KMS-11 (cell line): ENCODE measurements at regions not wholly inside any gene's neighbourhood (a gene's known extent, or its start where the extent isn't known, plus 50 kb on each side); places are given as distances from the start of the nearest gene placed in this dataset.

Experiments used
- H2AFZ ChIP-seq: fragments of 200-600 bp; sonication (generic); 2 replicates; pipeline ENCODE4 v1.6.1; 2016; ENCODE audit warnings: antibody characterized with exemption, mixed run types, low read depth
- H3K27ac ChIP-seq: fragments of 200-600 bp; sonication (generic); 2 replicates; pipeline ENCODE4 v1.6.1; 2016; ENCODE audit warnings: mild to moderate bottlenecking, mixed run types
- H3K27me3 ChIP-seq: fragments of 200-600 bp; sonication (generic); 2 replicates; pipeline ENCODE4 v1.6.1; 2017; ENCODE audit warnings: mild to moderate bottlenecking, low read depth, mixed run types, moderate library complexity; ENCODE audit not compliant: insufficient read depth
- H3K36me3 ChIP-seq: fragments of 200-600 bp; sonication (generic); 2 replicates; pipeline ENCODE4 v1.6.1; 2017; ENCODE audit warnings: mild to moderate bottlenecking, mixed run types; ENCODE audit not compliant: insufficient read depth
- H3K4me1 ChIP-seq: fragments of 200-600 bp; sonication (generic); 2 replicates; pipeline ENCODE4 v1.6.1; 2016; ENCODE audit warnings: mild to moderate bottlenecking, low read depth, mixed run types; ENCODE audit not compliant: poor library complexity, severe bottlenecking
- H3K4me2 ChIP-seq: fragments of 200-600 bp; sonication (generic); 2 replicates; pipeline ENCODE4 v1.7.0; 2016; ENCODE audit warnings: mild to moderate bottlenecking, mixed run types
- H3K4me3 ChIP-seq: fragments of 200-600 bp; sonication (generic); IDR thresholded peaks from 2 replicates; pipeline ENCODE4 v1.6.1; 2017; ENCODE audit warnings: low read depth, low read length, mixed read lengths; ENCODE audit not compliant: insufficient read depth
- H3K79me2 ChIP-seq: fragments of 200-600 bp; sonication (generic); 2 replicates; pipeline ENCODE4 v1.6.1; 2016; ENCODE audit warnings: low read depth, mixed run types; ENCODE audit not compliant: insufficient read depth
- H3K9ac ChIP-seq: fragments of 200-600 bp; sonication (generic); 2 replicates; pipeline ENCODE4 v1.6.1; 2016; ENCODE audit warnings: mild to moderate bottlenecking, mixed run types
- H4K20me1 ChIP-seq: fragments of 200-600 bp; sonication (generic); 2 replicates; pipeline ENCODE4 v1.6.1; 2016; ENCODE audit warnings: mild to moderate bottlenecking, mixed run types; ENCODE audit not compliant: insufficient read depth
- TF ChIP-seq, protein P1 (sequence below): fragments of 200-600 bp; sonication (generic); conservative IDR thresholded peaks from 2 replicates; pipeline ENCODE4 v1.6.1; 2017; ENCODE audit warnings: low read depth, mild to moderate bottlenecking, antibody characterized with exemption, low read length, moderate library complexity, mixed read lengths

DNA sequence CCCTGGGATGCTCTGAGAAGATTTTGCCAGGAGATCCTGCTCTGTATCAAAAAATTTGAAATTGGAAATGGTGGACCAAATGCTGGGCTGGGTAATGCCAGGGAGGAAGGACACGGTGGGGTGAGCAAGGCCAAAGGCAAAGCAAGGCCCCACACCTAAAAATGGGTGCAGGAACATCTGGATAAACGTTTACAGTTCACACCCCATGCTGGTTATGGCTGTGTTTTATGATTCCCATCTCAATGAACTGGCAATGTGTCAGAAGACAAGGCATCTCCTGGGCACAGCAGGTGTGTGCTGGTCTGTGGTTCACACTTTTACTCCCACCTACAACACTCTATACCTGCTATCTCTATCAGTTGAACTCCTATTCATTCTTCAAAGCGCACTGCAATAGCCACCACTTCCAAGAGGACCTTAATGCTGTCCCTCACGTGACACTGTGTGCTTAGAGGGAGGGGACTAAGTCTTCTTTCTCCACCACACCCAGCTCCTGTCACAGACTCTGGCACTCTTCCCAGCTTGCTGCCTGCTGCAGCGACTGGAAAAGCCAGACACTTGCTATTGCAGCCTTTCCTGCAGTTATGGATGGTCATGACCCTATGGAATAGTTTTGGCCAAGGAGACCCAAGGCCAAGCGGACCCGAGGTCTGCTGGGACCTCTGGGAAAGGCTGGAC, 277.5 kb downstream of the CTTN start:
- Histone ChIP-seq H3K36me3 (no peaks in the 10 kb centered on the region), H3K79me2 (no peaks in the 10 kb centered on the region), H4K20me1 (no peaks in the 10 kb centered on the region), H3K27me3 (no peaks in the 10 kb centered on the region), H3K4me3 (no peak overlapping the region), H2AFZ (no peak overlapping the region), H3K9ac (no peak overlapping the region), H3K4me1 (no peaks in the 10 kb centered on the region), H3K27ac (no peak overlapping the region), H3K4me2 (no peak overlapping the region)
- TF ChIP-seq, protein P1, sequence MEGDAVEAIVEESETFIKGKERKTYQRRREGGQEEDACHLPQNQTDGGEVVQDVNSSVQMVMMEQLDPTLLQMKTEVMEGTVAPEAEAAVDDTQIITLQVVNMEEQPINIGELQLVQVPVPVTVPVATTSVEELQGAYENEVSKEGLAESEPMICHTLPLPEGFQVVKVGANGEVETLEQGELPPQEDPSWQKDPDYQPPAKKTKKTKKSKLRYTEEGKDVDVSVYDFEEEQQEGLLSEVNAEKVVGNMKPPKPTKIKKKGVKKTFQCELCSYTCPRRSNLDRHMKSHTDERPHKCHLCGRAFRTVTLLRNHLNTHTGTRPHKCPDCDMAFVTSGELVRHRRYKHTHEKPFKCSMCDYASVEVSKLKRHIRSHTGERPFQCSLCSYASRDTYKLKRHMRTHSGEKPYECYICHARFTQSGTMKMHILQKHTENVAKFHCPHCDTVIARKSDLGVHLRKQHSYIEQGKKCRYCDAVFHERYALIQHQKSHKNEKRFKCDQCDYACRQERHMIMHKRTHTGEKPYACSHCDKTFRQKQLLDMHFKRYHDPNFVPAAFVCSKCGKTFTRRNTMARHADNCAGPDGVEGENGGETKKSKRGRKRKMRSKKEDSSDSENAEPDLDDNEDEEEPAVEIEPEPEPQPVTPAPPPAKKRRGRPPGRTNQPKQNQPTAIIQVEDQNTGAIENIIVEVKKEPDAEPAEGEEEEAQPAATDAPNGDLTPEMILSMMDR, result no peak

DNA sequence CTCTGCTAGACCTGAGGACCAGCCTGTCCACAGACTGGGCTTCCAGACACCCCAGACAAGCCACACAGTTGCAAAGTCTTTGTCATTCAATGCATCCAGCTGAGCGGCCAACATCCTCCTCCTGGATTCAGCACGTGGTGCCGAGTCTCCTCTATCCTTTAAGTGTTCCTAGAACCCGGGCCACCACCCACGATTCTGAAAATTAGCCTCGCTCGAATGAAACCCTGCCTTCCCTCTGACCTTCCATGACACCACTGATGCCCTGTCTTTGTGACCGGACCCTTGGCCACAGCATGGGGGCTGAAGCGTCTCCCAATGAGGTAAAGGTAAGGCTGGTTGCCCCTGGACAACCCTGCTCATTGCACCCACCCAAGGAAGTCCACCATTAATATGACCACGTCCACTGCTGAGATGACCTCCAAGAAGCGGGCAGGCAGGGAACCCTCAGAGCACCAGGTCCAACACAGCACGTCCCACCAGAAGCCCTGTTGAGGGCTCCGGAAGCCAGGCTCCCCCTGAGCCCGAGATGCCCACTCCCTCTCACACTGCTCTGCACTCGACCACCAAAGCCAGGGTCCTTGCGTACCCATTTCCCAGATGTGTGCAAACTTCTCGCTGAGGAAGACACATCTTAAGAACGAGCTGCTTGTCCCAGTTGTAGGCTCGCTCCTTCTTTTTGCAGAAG, 279.0 kb downstream of the CTTN start:
- Histone ChIP-seq H2AFZ (no peak overlapping the region), H3K9ac (no peak overlapping the region), H3K4me1 (no peaks in the 10 kb centered on the region), H3K4me3 (no peak overlapping the region), H3K36me3 (no peaks in the 10 kb centered on the region), H3K79me2 (no peaks in the 10 kb centered on the region), H3K27me3 (no peaks in the 10 kb centered on the region), H3K27ac (no peak overlapping the region), H4K20me1 (no peaks in the 10 kb centered on the region), H3K4me2 (no peak overlapping the region)
- TF ChIP-seq, protein P1, result no peak

- Histone ChIP-seq H3K4me1 (no peaks in the 10 kb centered on the region), H2AFZ (no peak overlapping the region), H3K27ac (no peak overlapping the region), H3K4me2 (no peak overlapping the region), H4K20me1 (no peaks in the 10 kb centered on the region), H3K4me3 (no peak overlapping the region), H3K27me3 (no peaks in the 10 kb centered on the region), H3K79me2 (no peaks in the 10 kb centered on the region), H3K36me3 (no peaks in the 10 kb centered on the region), H3K9ac (no peak overlapping the region)
- TF ChIP-seq, protein P1, result no peak
Measured at GRCh38 chr11:70678931-70679900, 280.9 kb downstream of the CTTN start.

DNA sequence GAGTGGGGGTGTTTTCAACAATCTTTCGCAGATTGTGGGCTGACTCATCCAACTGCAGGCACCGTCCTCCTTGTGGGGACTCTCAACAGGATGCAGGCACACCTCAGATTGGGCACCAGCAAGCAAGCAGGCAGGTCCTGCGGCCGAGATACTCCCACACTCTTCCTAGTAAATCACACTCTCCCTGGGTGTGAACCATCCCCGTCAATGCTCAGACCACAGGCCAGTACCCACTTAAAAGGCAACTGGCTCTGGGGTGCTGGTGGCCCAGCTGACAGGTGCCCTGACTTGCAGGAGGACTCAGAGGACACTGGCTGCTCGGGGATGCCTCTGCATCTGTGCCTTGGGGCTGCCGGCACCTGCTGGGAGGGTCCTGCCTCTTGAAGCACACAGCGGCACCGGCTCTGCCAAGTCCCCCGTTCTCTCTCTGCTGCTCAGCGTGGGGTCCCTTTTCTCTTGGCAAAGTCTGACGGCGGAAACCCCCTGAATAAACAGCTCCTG, 282.5 kb downstream of the CTTN start:
- Histone ChIP-seq H4K20me1 (no peaks in the 10 kb centered on the region), H3K4me2 (no peak overlapping the region), H2AFZ (no peak overlapping the region), H3K4me1 (no peaks in the 10 kb centered on the region), H3K27me3 (no peaks in the 10 kb centered on the region), H3K36me3 (no peaks in the 10 kb centered on the region), H3K79me2 (no peaks in the 10 kb centered on the region), H3K27ac (no peak overlapping the region), H3K9ac (no peak overlapping the region), H3K4me3 (no peak overlapping the region)
- TF ChIP-seq, protein P1, result no peak
